Thyroid gland (tissue), 4 donors: ENCODE measurements at regions not wholly inside any gene's neighbourhood (a gene's known extent, or its start where the extent isn't known, plus 50 kb on each side); places are given as distances from the start of the nearest gene placed in this dataset.

Source experiments
- DNase-seq, 2 donors: peaks; one replicate each; pipeline ENCODE4 v3.0.0-alpha.2; 2019
- H3K27ac ChIP-seq, 3 donors: fragments of 200-600 bp; sonication (generic); 1 replicate in 2 of 3; 2 replicates in 1 of 3; pipeline ENCODE4 v1.5.1; 2016 to 2019; ENCODE audit warnings: mild to moderate bottlenecking in 1 of 3, moderate library complexity in 1 of 3
- H3K27me3 ChIP-seq: fragments of 200-600 bp; sonication (generic); one replicate; pipeline ENCODE4 v1.5.1; 2019
- H3K36me3 ChIP-seq, 2 donors: fragments of 200-600 bp; sonication (generic); one replicate each; pipeline ENCODE4 v1.5.1; 2016 to 2019
- H3K4me1 ChIP-seq, 2 donors: fragments of 200-600 bp; sonication (generic); one replicate each; pipeline ENCODE4 v1.5.1; 2017 to 2019
- H3K4me3 ChIP-seq, 3 donors: fragments of 200-600 bp; sonication (generic); replicated peaks in 1 of 3; 1 replicate in 2 of 3; 2 replicates in 1 of 3; pipeline ENCODE4 v1.5.1; 2016; ENCODE audit warnings: mild to moderate bottlenecking in 1 of 3
- H3K9me3 ChIP-seq: fragments of 200-600 bp; sonication (generic); one replicate; pipeline ENCODE4 v1.5.1; 2017
- CTCF ChIP-seq, 6 experiments: fragments of 200-600 bp in 3 of 6; fragments of 450-650 bp in 3 of 6; sonication (generic) in 3 of 6; IDR thresholded peaks; one replicate each; pipeline ENCODE4 v1.5.1; 2016 to 2019; ENCODE audit warnings: antibody characterized with exemption in 6 of 6, mild to moderate bottlenecking in 2 of 6, inconsistent platforms in 1 of 6, moderate library complexity in 1 of 6
- POLR2A ChIP-seq, 2 donors: fragments of 450-650 bp; IDR thresholded peaks; one replicate each; pipeline ENCODE4 v1.6.1; 2017; ENCODE audit warnings: antibody characterized with exemption in 2 of 2, mild to moderate bottlenecking in 2 of 2, moderate library complexity in 1 of 2
- WGBS, 2 donors: methylation state at CpG; one replicate each; pipeline ENCODE4 v1.1.5; 2017; 5-methylcytosine and 5-hydroxymethylcytosine counted together
- intact Hi-C: fragments of 100-400 bp; cut with DNase I; formaldehyde crosslinking; loops from one replicate; pipeline ENCODE4 v1.15.1; 2023

GRCh38 chr7:41538810-41539724 lies 163.8 kb downstream of the INHBA start:
- no peak for DNase-seq
- TF ChIP-seq CTCF (IDR thresholded peaks at IDR 0.05) (no peak), POLR2A (IDR thresholded peaks at IDR 0.05) (no peak)
- H3K4me1 ChIP-seq = no peaks in the 10 kb centered on the region
- H3K9me3 ChIP-seq = no peaks in the 10 kb centered on the region
- WGBS, 2 donors = 39 to 40% methylated on average over 8 of the region's 8 CpGs
- intact Hi-C loops = no loop called here
- H3K27me3 ChIP-seq = no peaks in the 10 kb centered on the region
- no peak overlapping the region for H3K27ac ChIP-seq
- H3K36me3 ChIP-seq = no peaks in the 10 kb centered on the region
- H3K4me3 ChIP-seq = no peak overlapping the region

GRCh38 chr7:41536873-41537665 lies 165.8 kb downstream of the INHBA start:
- intact Hi-C loops = no loop called here
- no peak for TF ChIP-seq CTCF (IDR thresholded peaks at IDR 0.05)
- no peak for TF ChIP-seq POLR2A (IDR thresholded peaks at IDR 0.05)
- Histone ChIP-seq H3K27ac (no peak overlapping the region), H3K9me3 (no peaks in the 10 kb centered on the region), H3K27me3 (no peaks in the 10 kb centered on the region), H3K4me1 (no peaks in the 10 kb centered on the region), H3K4me3 (no peak overlapping the region), H3K36me3 (no peaks in the 10 kb centered on the region)
- no peak for DNase-seq
- 88 to 89% methylated on average over 9 of the region's 9 CpGs for WGBS, 2 donors

GRCh38 chr7:41536122-41536872 lies 166.6 kb downstream of the INHBA start:
- intact Hi-C loops = no loop called here
- no peaks in the 10 kb centered on the region for H3K36me3 ChIP-seq
- H3K4me3 ChIP-seq = no peak overlapping the region
- H3K27ac ChIP-seq = no peak overlapping the region
- no peaks in the 10 kb centered on the region for H3K27me3 ChIP-seq
- no peak for TF ChIP-seq CTCF (IDR thresholded peaks at IDR 0.05)
- no peak for TF ChIP-seq POLR2A (IDR thresholded peaks at IDR 0.05)
- no peak for DNase-seq
- H3K9me3 ChIP-seq = no peaks in the 10 kb centered on the region
- 86 to 95% methylated on average over 3 of the region's 3 CpGs for WGBS, 2 donors
- H3K4me1 ChIP-seq = no peaks in the 10 kb centered on the region

- H3K27ac ChIP-seq = no peak overlapping the region
- no peaks in the 10 kb centered on the region for H3K9me3 ChIP-seq
- H3K4me1 ChIP-seq = no peaks in the 10 kb centered on the region
- H3K36me3 ChIP-seq = no peaks in the 10 kb centered on the region
- no peak overlapping the region for H3K4me3 ChIP-seq
- WGBS, 2 donors = 91 to 95% methylated on average over 6 of the region's 6 CpGs
- TF ChIP-seq CTCF (IDR thresholded peaks at IDR 0.05) (no peak), POLR2A (IDR thresholded peaks at IDR 0.05) (no peak)
- intact Hi-C loops = no loop called here
- H3K27me3 ChIP-seq = no peaks in the 10 kb centered on the region
- DNase-seq = no peak
Measured at GRCh38 chr7:41529831-41530230, 173.1 kb downstream of the INHBA start.
